ENCODE measurements at regions not wholly inside any gene's neighbourhood (a gene's known extent, or its start where the extent isn't known, plus 50 kb on each side); places are given as distances from the start of the nearest gene placed in this dataset.

DNA sequence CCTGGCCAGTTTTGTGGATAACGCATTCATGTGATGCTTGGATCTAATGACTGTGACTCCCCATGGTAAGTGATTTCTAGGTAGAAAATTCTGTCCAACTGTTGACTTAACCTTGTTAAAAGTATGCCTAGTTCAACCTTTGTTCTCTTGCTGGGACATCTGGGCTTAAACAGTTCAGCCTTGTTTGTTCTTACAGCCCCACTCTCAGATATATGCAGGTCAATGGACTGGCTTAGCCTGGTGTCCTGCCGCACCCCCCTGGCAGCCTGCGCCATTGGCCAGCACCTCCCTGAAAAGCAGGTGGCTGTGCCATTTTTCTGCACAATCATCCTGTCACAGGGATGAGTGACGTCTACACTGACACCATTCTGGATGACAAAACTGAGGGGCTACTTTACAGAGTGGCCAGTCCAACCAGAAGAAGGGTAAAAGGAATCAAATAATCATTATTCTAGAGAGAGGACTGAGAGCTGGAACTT lies 244.7 kb upstream of the ONECUT1 start:
- TF ChIP-seq, protein P1, sequence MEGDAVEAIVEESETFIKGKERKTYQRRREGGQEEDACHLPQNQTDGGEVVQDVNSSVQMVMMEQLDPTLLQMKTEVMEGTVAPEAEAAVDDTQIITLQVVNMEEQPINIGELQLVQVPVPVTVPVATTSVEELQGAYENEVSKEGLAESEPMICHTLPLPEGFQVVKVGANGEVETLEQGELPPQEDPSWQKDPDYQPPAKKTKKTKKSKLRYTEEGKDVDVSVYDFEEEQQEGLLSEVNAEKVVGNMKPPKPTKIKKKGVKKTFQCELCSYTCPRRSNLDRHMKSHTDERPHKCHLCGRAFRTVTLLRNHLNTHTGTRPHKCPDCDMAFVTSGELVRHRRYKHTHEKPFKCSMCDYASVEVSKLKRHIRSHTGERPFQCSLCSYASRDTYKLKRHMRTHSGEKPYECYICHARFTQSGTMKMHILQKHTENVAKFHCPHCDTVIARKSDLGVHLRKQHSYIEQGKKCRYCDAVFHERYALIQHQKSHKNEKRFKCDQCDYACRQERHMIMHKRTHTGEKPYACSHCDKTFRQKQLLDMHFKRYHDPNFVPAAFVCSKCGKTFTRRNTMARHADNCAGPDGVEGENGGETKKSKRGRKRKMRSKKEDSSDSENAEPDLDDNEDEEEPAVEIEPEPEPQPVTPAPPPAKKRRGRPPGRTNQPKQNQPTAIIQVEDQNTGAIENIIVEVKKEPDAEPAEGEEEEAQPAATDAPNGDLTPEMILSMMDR (IDR thresholded peaks at IDR 0.05), result no peak
- no peak for TF ChIP-seq POLR2A (IDR thresholded peaks at IDR 0.05)
